ENCODE measurements at regions not wholly inside any gene's neighbourhood (a gene's known extent, or its start where the extent isn't known, plus 50 kb on each side); places are given as distances from the start of the nearest gene placed in this dataset.

- Histone ChIP-seq H3K4me3 (ENCODE audit: low read depth in 2 of 2, low read length in 2 of 2) (no peak overlapping the region), H3K4me1 (ENCODE audit: control insufficient read depth, insufficient read depth, low read length) (no peaks in the 10 kb centered on the region), H3K9me3 (ENCODE audit: control insufficient read depth, insufficient read depth, low read depth, low read length) (no peaks in the 10 kb centered on the region), H3K27ac (ENCODE audit: low read length) (no peak overlapping the region), H3K36me3 (ENCODE audit: control insufficient read depth, insufficient read depth, low read length) (no peaks in the 10 kb centered on the region), H3K27me3 (ENCODE audit: control insufficient read depth, insufficient read depth, low read length) (no peaks in the 10 kb centered on the region)
- ChIA-PET CTCF (no interaction called here), POLR2A (no interaction called here)
- BruUV-seq (replicated peaks): no TSS peak
- no peak for ATAC-seq
- in situ Hi-C loops (cut with HindIII; ENCODE audit: low pct_unique_long_range_greater_than_20kb, low sequenced_read_pairs) (no loop called here), intact Hi-C loops (cut with micrococcal nuclease; ENCODE audit: unreplicated experiment) (no loop called here)
- TF ChIP-seq CTCF (IDR thresholded peaks at IDR 0.05) (no peak), TCF7L2 (IDR thresholded peaks at IDR 0.05; ENCODE audit: low read depth, low read length) (no peak), SIN3A (IDR thresholded peaks at IDR 0.05; ENCODE audit: borderline replicate concordance, insufficient read depth, low read depth, low read length) (no peak), POLR2AphosphoS5 (IDR thresholded peaks at IDR 0.05; ENCODE audit: low read depth, low read length) (no peak), REST (IDR thresholded peaks at IDR 0.05; ENCODE audit: insufficient read depth in 1 of 2, low read depth in 2 of 2, low read length in 1 of 2) (no peak)
- DNase-seq (ENCODE audit: low read depth, low spot score): no peak
These were observed 397.9 kb downstream of the FAM47B start for GRCh38 chrX:35340465-35340864.

- BruUV-seq (replicated peaks): no TSS peak
- POLR2A ChIA-PET: no interaction called here
These were observed 408.6 kb downstream of the FAM47B start for GRCh38 chrX:35351212-35351611.

More at GRCh38 chrX:35351212-35351611, 408.6 kb downstream of the FAM47B start:
- no peak overlapping the region for H3K4me3 ChIP-seq (ENCODE audit: low read depth in 2 of 2, low read length in 2 of 2)
- H3K4me1 ChIP-seq (ENCODE audit: control insufficient read depth, insufficient read depth, low read length): no peaks in the 10 kb centered on the region
- no peak overlapping the region for H3K27ac ChIP-seq (ENCODE audit: low read length)
- TF ChIP-seq REST (IDR thresholded peaks at IDR 0.05; ENCODE audit: insufficient read depth in 1 of 2, low read depth in 2 of 2, low read length in 1 of 2) (no peak), POLR2AphosphoS5 (IDR thresholded peaks at IDR 0.05; ENCODE audit: low read depth, low read length) (no peak), SIN3A (IDR thresholded peaks at IDR 0.05; ENCODE audit: borderline replicate concordance, insufficient read depth, low read depth, low read length) (no peak), TCF7L2 (IDR thresholded peaks at IDR 0.05; ENCODE audit: low read depth, low read length) (no peak), CTCF (IDR thresholded peaks at IDR 0.05) (no peak)
- no peak for ATAC-seq
- intact Hi-C loops (cut with micrococcal nuclease; ENCODE audit: unreplicated experiment) (no loop called here), in situ Hi-C loops (cut with HindIII; ENCODE audit: low pct_unique_long_range_greater_than_20kb, low sequenced_read_pairs) (no loop called here)
- CTCF ChIA-PET: no interaction called here
- no peaks in the 10 kb centered on the region for H3K9me3 ChIP-seq (ENCODE audit: control insufficient read depth, insufficient read depth, low read depth, low read length)
- no peaks in the 10 kb centered on the region for H3K36me3 ChIP-seq (ENCODE audit: control insufficient read depth, insufficient read depth, low read length)
- no peak for DNase-seq (ENCODE audit: low read depth, low spot score)
- no peaks in the 10 kb centered on the region for H3K27me3 ChIP-seq (ENCODE audit: control insufficient read depth, insufficient read depth, low read length)

All from Panc1 (cell line).